IPS-NIHi7 (cell line): ENCODE measurements at regions not wholly inside any gene's neighbourhood (a gene's known extent, or its start where the extent isn't known, plus 50 kb on each side); places are given as distances from the start of the nearest gene placed in this dataset.
"Not testable (repeated sequence)": the region's sequence is repeated elsewhere in the genome, so short reads cannot be mapped to it uniquely, and the experiment has no call there.

Experiments
- DNase-seq: peaks from one replicate; pipeline ENCODE4 v3.0.0; 2012; ENCODE audit warnings: mixed read lengths; ENCODE audit errors: extremely low spot score

- DNase-seq, result no peak
Observed at GRCh38 chrX:39043838-39044550, 242.7 kb downstream of the MID1IP1 start.

GRCh38 chrX:39047174-39047573, 245.9 kb downstream of the MID1IP1 start:
- no peak for DNase-seq

GRCh38 chrX:39049975-39050374, 248.7 kb downstream of the MID1IP1 start:
- no peak for DNase-seq

- no peak for DNase-seq
Observed at GRCh38 chrX:39050427-39050826, 249.2 kb downstream of the MID1IP1 start.

GRCh38 chrX:39052751-39053150, 251.5 kb downstream of the MID1IP1 start:
- no peak for DNase-seq

- no peak for DNase-seq
Observed at GRCh38 chrX:39058724-39059123, 257.5 kb downstream of the MID1IP1 start.

GRCh38 chrX:39059866-39060265, 258.6 kb downstream of the MID1IP1 start:
- no peak for DNase-seq

- DNase-seq, result no peak
Observed at GRCh38 chrX:39063037-39063436, 261.8 kb downstream of the MID1IP1 start.

- DNase-seq, result no peak
Observed at GRCh38 chrX:39063702-39064101, 262.4 kb downstream of the MID1IP1 start.

GRCh38 chrX:39065051-39065871, 264.0 kb downstream of the MID1IP1 start:
- peak; percentile 57 for DNase-seq

GRCh38 chrX:39067866-39068265, 266.6 kb downstream of the MID1IP1 start:
- DNase-seq, result no peak

GRCh38 chrX:39068634-39069033, 267.4 kb downstream of the MID1IP1 start:
- not testable (repeated sequence) for DNase-seq

- DNase-seq, result no peak
Observed at GRCh38 chrX:39070009-39070408, 268.8 kb downstream of the MID1IP1 start.

GRCh38 chrX:39073131-39073530, 271.9 kb downstream of the MID1IP1 start:
- DNase-seq, result no peak

- no peak for DNase-seq
Observed at GRCh38 chrX:39096599-39096998, 295.3 kb downstream of the MID1IP1 start.

GRCh38 chrX:39104745-39105144, 303.5 kb downstream of the MID1IP1 start:
- DNase-seq, result no peak

GRCh38 chrX:39112143-39112542, 310.9 kb downstream of the MID1IP1 start:
- no peak for DNase-seq

GRCh38 chrX:39115166-39115565, 313.9 kb downstream of the MID1IP1 start:
- DNase-seq, result no peak

- no peak for DNase-seq
Observed at GRCh38 chrX:39117101-39117500, 315.8 kb downstream of the MID1IP1 start.

- DNase-seq, result no peak
Observed at GRCh38 chrX:39121903-39122302, 320.6 kb downstream of the MID1IP1 start.

GRCh38 chrX:39125834-39126233, 324.6 kb downstream of the MID1IP1 start:
- DNase-seq, result no peak

GRCh38 chrX:39133971-39134370, 332.7 kb downstream of the MID1IP1 start:
- DNase-seq, result peak; percentile 22

- no peak for DNase-seq
Observed at GRCh38 chrX:39137363-39137954, 336.2 kb downstream of the MID1IP1 start.
